ENCODE measurements at regions not wholly inside any gene's neighbourhood (a gene's known extent, or its start where the extent isn't known, plus 50 kb on each side); places are given as distances from the start of the nearest gene placed in this dataset.

GRCh38 chr16:49204191-49204590 lies 77.4 kb downstream of the CBLN1 start:
- 83% methylated on average over 2 of the region's 4 CpGs for WGBS (ENCODE audit: insufficient coverage)
- Mint-ChIP-seq H3K27me3 (no peaks in the 10 kb centered on the region), H3K9me3 (ENCODE audit: insufficient read depth) (no peaks in the 10 kb centered on the region), H3K4me3 (no peak overlapping the region), H3K4me1 (no peaks in the 10 kb centered on the region), H3K27ac (no peak overlapping the region)
- H3K79me2 ChIP-seq (ENCODE audit: control insufficient read depth, insufficient read depth, low read length): no peaks in the 10 kb centered on the region
- TF ChIP-seq EZH2 (IDR thresholded peaks at IDR 0.05; ENCODE audit: borderline replicate concordance, insufficient read depth, low read depth, low read length, poor library complexity, severe bottlenecking): no peak
- TF ChIP-seq, protein P1, sequence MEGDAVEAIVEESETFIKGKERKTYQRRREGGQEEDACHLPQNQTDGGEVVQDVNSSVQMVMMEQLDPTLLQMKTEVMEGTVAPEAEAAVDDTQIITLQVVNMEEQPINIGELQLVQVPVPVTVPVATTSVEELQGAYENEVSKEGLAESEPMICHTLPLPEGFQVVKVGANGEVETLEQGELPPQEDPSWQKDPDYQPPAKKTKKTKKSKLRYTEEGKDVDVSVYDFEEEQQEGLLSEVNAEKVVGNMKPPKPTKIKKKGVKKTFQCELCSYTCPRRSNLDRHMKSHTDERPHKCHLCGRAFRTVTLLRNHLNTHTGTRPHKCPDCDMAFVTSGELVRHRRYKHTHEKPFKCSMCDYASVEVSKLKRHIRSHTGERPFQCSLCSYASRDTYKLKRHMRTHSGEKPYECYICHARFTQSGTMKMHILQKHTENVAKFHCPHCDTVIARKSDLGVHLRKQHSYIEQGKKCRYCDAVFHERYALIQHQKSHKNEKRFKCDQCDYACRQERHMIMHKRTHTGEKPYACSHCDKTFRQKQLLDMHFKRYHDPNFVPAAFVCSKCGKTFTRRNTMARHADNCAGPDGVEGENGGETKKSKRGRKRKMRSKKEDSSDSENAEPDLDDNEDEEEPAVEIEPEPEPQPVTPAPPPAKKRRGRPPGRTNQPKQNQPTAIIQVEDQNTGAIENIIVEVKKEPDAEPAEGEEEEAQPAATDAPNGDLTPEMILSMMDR (IDR thresholded peaks at IDR 0.05): no peak
- ChIA-PET CTCF (no interaction called here), POLR2A (no interaction called here)
- H3K4me1 ChIP-seq (ENCODE audit: control insufficient read depth in 2 of 2, insufficient read depth in 2 of 2, low read length in 2 of 2): no peaks in the 10 kb centered on the region
- no peak overlapping the region for H2AFZ ChIP-seq (ENCODE audit: insufficient read depth, low read depth, low read length, poor library complexity, severe bottlenecking)
- intact Hi-C loops (cut with micrococcal nuclease): no loop called here
- no peaks in the 10 kb centered on the region for H3K36me3 ChIP-seq (replicated peaks in 1 of 2; ENCODE audit: control extremely low read depth in 1 of 2, control insufficient read depth in 1 of 2, extremely low read depth in 1 of 2, insufficient read depth in 2 of 2, low read length in 1 of 2)
- DNase-seq (no peak), ATAC-seq (ENCODE audit: low read depth) (no peak)
- H3K27ac ChIP-seq (ENCODE audit: low read length in 2 of 2): no peak overlapping the region
- no peak overlapping the region for H3K4me3 ChIP-seq (ENCODE audit: control extremely low read depth in 1 of 5, extremely low read depth in 1 of 5, insufficient read depth in 1 of 5, low read depth in 2 of 5, low read length in 4 of 5)
- no peaks in the 10 kb centered on the region for H4K20me1 ChIP-seq (ENCODE audit: control insufficient read depth, insufficient read depth, low read length, poor library complexity, severe bottlenecking)
- H3K9ac ChIP-seq (ENCODE audit: low read length): no peak overlapping the region
- no peak overlapping the region for H3K4me2 ChIP-seq (replicated peaks; ENCODE audit: low read depth, low read length, poor library complexity, severe bottlenecking)
- H3K27me3 ChIP-seq (replicated peaks in 1 of 4; ENCODE audit: control extremely low read depth in 1 of 4, control insufficient read depth in 3 of 4, insufficient read depth in 4 of 4, low read length in 3 of 4): no peaks in the 10 kb centered on the region
- H3K9me3 ChIP-seq (ENCODE audit: control extremely low read depth in 1 of 3, control insufficient read depth in 2 of 3, insufficient read depth in 1 of 3, low read length in 2 of 3): peaks cover 0 to 5% (median 0%) of the 10 kb centered on the region in 3 donors

- Histone ChIP-seq H3K9me3 (ENCODE audit: control extremely low read depth in 1 of 3, control insufficient read depth in 2 of 3, insufficient read depth in 1 of 3, low read length in 2 of 3) (peaks cover 0 to 7% (median 0%) of the 10 kb centered on the region in 3 donors), H3K4me3 (ENCODE audit: control extremely low read depth in 1 of 5, extremely low read depth in 1 of 5, insufficient read depth in 1 of 5, low read depth in 2 of 5, low read length in 4 of 5) (no peak overlapping the region), H3K79me2 (ENCODE audit: control insufficient read depth, insufficient read depth, low read length) (no peaks in the 10 kb centered on the region), H3K27ac (ENCODE audit: low read length in 2 of 2) (no peak overlapping the region), H3K36me3 (replicated peaks in 1 of 2; ENCODE audit: control extremely low read depth in 1 of 2, control insufficient read depth in 1 of 2, extremely low read depth in 1 of 2, insufficient read depth in 2 of 2, low read length in 1 of 2) (no peaks in the 10 kb centered on the region), H2AFZ (ENCODE audit: insufficient read depth, low read depth, low read length, poor library complexity, severe bottlenecking) (no peak overlapping the region), H4K20me1 (ENCODE audit: control insufficient read depth, insufficient read depth, low read length, poor library complexity, severe bottlenecking) (no peaks in the 10 kb centered on the region), H3K9ac (ENCODE audit: low read length) (no peak overlapping the region), H3K4me2 (replicated peaks; ENCODE audit: low read depth, low read length, poor library complexity, severe bottlenecking) (no peak overlapping the region), H3K4me1 (ENCODE audit: control insufficient read depth in 2 of 2, insufficient read depth in 2 of 2, low read length in 2 of 2) (no peaks in the 10 kb centered on the region), H3K27me3 (replicated peaks in 1 of 4; ENCODE audit: control extremely low read depth in 1 of 4, control insufficient read depth in 3 of 4, insufficient read depth in 4 of 4, low read length in 3 of 4) (no peaks in the 10 kb centered on the region)
- H3K27ac Mint-ChIP-seq: no peak overlapping the region
- POLR2A ChIA-PET: no interaction called here
- no peaks in the 10 kb centered on the region for H3K9me3 Mint-ChIP-seq (ENCODE audit: insufficient read depth)
- no peak for TF ChIP-seq EZH2 (IDR thresholded peaks at IDR 0.05; ENCODE audit: borderline replicate concordance, insufficient read depth, low read depth, low read length, poor library complexity, severe bottlenecking)
- TF ChIP-seq, protein P1 (IDR thresholded peaks at IDR 0.05): no peak
- WGBS (ENCODE audit: insufficient coverage): 31% methylated on average over 3 of the region's 3 CpGs
- no peaks in the 10 kb centered on the region for H3K27me3 Mint-ChIP-seq
- no peak for ATAC-seq (ENCODE audit: low read depth)
- no peak for DNase-seq
- H3K4me3 Mint-ChIP-seq: no peak overlapping the region
- H3K4me1 Mint-ChIP-seq: no peaks in the 10 kb centered on the region
- CTCF ChIA-PET: no interaction called here
- intact Hi-C loops (cut with micrococcal nuclease): no loop called here
Measured at GRCh38 chr16:49203361-49203760, 78.3 kb downstream of the CBLN1 start.

All from B cell (primary cell).